H54 (cell line): ENCODE measurements at regions not wholly inside any gene's neighbourhood (a gene's known extent, or its start where the extent isn't known, plus 50 kb on each side); places are given as distances from the start of the nearest gene placed in this dataset.
A peak's percentile ranks its signal among the peaks of the same experiment; 100 is the strongest.

Experiments
- DNase-seq: peaks from one replicate; pipeline ENCODE4 v3.0.0; 2011; ENCODE audit warnings: low spot score, mixed read lengths; ENCODE audit not compliant: insufficient read length
- FAIRE-seq: peaks from 3 replicates; lab custom pipeline; 2011; peaks lifted over from hg19 to GRCh38; lab: Jason Lieb, UNC
- POLR2A ChIP-seq: IDR thresholded peaks from 2 replicates; pipeline ENCODE4 v1.6.1; 2011; ENCODE audit warnings: low read depth, mild to moderate bottlenecking, low read length

- FAIRE-seq (no peak), DNase-seq (no peak)
- TF ChIP-seq POLR2A, result no peak
These were observed 94.5 kb upstream of the FMN2 start for GRCh38 chr1:239997160-239997514.

DNA sequence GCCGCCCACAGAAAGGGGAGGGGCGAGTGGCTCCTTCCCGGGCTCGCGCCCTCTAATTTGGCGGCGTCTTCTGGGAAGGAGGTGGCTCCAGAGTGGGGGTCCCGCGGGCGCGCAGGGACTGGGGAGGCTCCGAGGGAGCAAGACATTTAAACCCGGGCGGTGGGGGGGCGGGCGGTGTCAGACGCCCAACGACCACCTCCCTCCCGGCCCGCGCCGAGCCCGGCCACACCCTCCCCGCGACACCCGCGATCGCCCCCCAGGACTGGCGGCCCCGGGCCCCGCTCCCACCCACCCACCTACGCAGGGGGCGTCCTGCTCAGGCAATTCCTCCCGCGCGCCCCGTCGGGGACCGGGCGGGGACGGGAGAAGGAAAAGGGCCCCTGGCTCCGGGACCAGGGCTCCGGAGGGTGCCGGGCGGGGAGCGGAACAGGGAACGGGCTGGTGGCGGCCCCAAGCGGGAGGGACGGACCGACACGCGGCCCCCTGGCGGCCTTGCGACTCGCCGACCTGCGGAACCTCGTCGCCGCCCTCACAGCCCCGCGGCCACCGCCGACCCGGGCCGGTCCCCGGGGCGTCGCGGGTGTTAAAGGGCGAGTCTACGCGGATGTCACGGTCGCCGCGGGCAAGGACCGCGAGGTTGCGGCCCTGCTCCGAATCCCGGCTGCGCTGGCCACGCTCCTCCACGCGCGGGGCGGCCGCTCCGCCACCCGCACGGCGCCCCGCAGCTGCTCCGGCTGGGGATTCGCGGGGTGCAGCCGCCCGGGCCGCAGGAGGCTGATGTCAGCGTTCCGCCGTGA lies 94.0 kb upstream of the FMN2 start:
- no peak for TF ChIP-seq POLR2A
- FAIRE-seq, result no peak
- DNase-seq, result no peak

DNA sequence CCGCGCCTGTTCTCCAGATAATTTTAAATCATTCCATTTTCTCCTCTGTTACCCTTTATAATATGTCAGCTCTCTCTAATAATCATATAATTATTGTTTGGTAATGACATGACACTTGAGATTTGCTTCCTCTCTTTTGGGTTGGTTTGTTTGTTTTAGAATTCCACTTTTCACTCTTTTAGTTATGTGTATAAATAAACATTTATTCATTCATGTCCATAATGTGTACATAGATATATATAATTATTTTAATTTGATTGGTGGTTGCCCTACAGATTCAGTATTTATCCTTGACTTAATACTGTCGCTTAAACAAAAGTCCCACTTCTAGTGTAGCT lies 93.4 kb upstream of the FMN2 start:
- TF ChIP-seq POLR2A, result no peak
- DNase-seq, result no peak
- FAIRE-seq, result no peak

DNA sequence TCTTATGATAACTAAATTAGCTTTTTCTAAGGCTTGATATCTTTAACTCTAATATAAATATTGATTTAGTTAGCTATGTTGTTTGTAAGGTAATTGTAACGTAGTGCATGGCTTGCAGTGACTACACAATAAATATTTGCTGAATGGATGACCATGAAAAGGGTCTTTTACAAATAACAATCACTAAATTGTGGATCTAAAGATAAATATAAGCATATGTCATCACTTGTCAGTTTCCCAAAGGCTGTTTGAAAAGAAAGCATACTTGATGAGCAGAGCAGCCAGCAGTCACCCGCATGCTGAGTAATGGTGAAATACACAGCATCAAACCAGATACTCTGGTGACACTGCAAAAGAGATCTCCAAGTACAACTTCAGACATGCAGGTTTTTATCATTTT lies 92.5 kb upstream of the FMN2 start:
- no peak for TF ChIP-seq POLR2A
- DNase-seq (no peak), FAIRE-seq (no peak)

GRCh38 chr1:240000634-240001033 lies 91.0 kb upstream of the FMN2 start:
- no peak for FAIRE-seq
- no peak for TF ChIP-seq POLR2A
- peak; percentile 23 for DNase-seq

- no peak for TF ChIP-seq POLR2A
- no peak for DNase-seq
- no peak for FAIRE-seq
These were observed 90.4 kb upstream of the FMN2 start for GRCh38 chr1:240001177-240001740.

DNA sequence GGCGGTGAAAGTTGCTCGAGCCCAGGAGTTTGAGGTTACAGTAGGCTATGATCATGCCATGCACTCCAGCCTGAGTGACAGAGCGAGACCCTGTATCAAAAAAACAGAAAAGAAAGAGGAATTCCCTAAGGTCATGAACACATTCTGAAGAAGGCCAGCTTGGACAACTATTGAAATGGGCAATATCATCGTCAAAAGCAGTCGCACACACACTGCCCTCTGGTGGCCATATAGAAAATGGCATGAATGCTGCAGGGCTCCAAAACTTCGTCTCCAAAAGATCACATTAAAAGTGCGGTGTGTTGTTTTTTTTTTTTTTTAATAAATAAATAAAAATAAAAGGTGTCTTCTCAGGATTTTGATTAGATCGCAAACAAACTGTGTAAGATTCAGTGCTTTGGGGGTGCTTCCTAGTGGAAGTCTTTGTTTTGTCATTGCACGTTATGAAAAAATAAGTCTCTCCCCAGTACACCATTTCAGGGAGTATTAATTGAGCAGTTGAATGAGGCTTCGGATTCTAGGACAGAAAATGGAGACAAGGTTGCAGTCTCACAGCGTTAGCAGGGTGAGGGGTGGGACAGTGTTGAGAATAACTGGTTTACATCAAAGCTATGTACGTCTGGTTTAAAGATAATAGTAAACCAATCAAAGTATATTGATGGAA lies 87.5 kb upstream of the FMN2 start:
- FAIRE-seq (no peak), DNase-seq (peak; percentile 19)
- no peak for TF ChIP-seq POLR2A

GRCh38 chr1:240005997-240006650 lies 85.6 kb upstream of the FMN2 start:
- DNase-seq, result no peak
- no peak for FAIRE-seq
- TF ChIP-seq POLR2A, result no peak

- no peak for TF ChIP-seq POLR2A
- FAIRE-seq (no peak), DNase-seq (no peak)
These were observed 83.4 kb upstream of the FMN2 start for GRCh38 chr1:240008298-240008697.

GRCh38 chr1:240014051-240014450 lies 77.6 kb upstream of the FMN2 start:
- DNase-seq (no peak), FAIRE-seq (no peak)
- TF ChIP-seq POLR2A, result no peak

DNA sequence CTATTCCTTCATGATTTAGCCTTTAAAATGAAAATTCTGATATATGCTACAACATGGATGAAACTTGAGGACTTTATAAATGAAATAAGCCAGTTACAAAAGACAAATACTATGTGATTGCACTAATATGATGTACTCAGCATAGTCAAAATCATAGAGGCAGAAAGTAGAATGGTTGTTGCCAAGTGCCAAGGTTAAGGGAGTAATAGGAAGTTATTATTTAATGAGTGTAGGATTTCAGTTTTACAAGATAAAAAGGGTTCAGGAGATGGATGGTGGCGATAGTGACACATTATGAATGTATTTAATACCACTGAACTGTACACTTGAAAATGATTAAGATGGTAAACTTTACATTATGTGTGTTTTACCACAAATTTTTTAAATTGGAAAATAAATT lies 73.1 kb upstream of the FMN2 start:
- FAIRE-seq, result no peak
- no peak for DNase-seq
- no peak for TF ChIP-seq POLR2A

DNA sequence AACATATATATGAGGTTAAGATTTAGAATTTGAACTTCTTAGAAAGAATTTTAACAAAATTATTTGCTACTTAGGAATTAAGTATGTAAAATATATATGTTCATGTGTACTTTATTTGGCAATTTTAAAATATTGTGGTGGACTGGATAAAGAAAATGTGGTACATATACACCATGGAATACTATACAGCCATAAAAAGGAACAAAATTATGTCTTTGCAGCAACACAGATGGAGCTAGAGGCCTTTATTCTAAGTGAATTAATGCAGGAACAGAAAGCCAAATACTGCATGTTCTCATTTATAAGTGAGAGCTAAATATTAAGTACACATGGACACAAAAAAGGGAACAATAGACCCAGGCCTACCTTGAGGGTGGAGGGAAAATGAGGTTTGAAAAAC lies 72.2 kb upstream of the FMN2 start:
- no peak for TF ChIP-seq POLR2A
- DNase-seq (no peak), FAIRE-seq (no peak)

DNA sequence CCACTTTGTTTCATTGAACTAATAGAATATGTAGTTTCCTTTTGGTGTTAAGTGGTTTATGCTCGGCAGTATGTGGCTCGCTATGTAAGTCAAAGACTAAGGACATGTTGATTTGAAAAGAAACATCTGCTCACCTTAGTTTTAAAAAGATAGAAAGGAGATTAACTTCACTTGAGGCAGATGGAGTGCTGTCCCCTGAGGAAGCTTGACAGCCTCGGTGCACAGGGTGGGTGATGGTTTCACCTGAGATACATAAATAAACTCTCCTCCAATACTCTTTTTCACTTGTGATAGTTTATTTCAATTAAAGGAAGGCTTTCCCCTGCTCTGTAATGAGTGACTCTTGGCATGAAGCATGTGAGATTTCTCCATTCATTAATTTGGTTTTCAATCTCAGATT lies 70.8 kb upstream of the FMN2 start:
- DNase-seq (no peak), FAIRE-seq (no peak)
- TF ChIP-seq POLR2A, result no peak

DNA sequence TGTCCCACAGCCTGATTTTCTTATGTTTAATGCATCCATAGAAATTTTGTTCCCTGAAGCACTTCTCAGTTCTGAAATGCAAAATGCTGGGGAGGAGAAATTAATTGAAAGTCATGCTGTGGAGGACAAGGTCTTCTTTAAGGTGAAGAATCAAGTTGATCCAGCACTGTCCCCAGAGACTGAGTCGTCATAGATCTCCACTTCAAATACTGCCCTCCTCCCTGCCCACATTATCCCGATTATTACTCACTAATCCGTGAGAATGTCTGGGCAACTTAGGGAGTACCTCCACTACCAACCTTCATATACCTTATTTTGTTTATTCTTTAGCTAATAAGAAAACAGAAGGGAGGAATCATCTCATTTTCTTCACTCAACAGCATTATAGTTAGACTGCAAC lies 70.0 kb upstream of the FMN2 start:
- no peak for DNase-seq
- no peak for TF ChIP-seq POLR2A
- no peak for FAIRE-seq
